Neural progenitor cell (in vitro differentiated cells): ENCODE measurements at regions not wholly inside any gene's neighbourhood (a gene's known extent, or its start where the extent isn't known, plus 50 kb on each side); places are given as distances from the start of the nearest gene placed in this dataset.

Experiments
- DNase-seq: peaks from one replicate; pipeline ENCODE4 v3.0.0-alpha.2; 2016; ENCODE audit warnings: low spot score
- H2AFZ ChIP-seq: fragments of 200-600 bp; sonication (generic); replicated peaks from 2 replicates; pipeline ENCODE4 v1.6.1; 2016; ENCODE audit warnings: antibody characterized with exemption
- H3F3A ChIP-seq: fragments of 200-600 bp; sonication (generic); 2 replicates; pipeline ENCODE4 v1.6.1; 2016; ENCODE audit warnings: antibody characterized with exemption, low read depth
- H3K27ac ChIP-seq: fragments of 200-600 bp; sonication (generic); 2 replicates; pipeline ENCODE4 v1.5.1; 2016; ENCODE audit warnings: mild to moderate bottlenecking
- H3K27me3 ChIP-seq: fragments of 200-600 bp; sonication (generic); 2 replicates; pipeline ENCODE4 v1.6.1; 2016; ENCODE audit warnings: mild to moderate bottlenecking, moderate library complexity
- H3K36me3 ChIP-seq: fragments of 200-600 bp; sonication (generic); 2 replicates; pipeline ENCODE4 v1.5.1; 2016
- H3K4me1 ChIP-seq: fragments of 200-600 bp; sonication (generic); 2 replicates; pipeline ENCODE4 v1.6.1; 2016; ENCODE audit warnings: mixed run types
- H3K4me2 ChIP-seq: fragments of 200-600 bp; sonication (generic); 2 replicates; pipeline ENCODE4 v1.6.1; 2016
- H3K4me3 ChIP-seq: fragments of 200-600 bp; sonication (generic); 2 replicates; pipeline ENCODE4 v1.5.1; 2016
- H3K79me2 ChIP-seq: fragments of 200-600 bp; sonication (generic); 2 replicates; pipeline ENCODE4 v1.6.1; 2016; ENCODE audit warnings: low read depth
- H3K9ac ChIP-seq: fragments of 200-600 bp; sonication (generic); 2 replicates; pipeline ENCODE4 v1.6.1; 2016
- H3K9me3 ChIP-seq: fragments of 200-600 bp; sonication (generic); 2 replicates; pipeline ENCODE4 v1.5.1; 2016; ENCODE audit warnings: low read depth
- H4K20me1 ChIP-seq: fragments of 200-600 bp; sonication (generic); 2 replicates; pipeline ENCODE4 v1.6.1; 2016; ENCODE audit warnings: low read depth
- H3K27ac Mint-ChIP-seq: 3 replicates; pipeline ENCODE4 v1.8.0; 2021; ENCODE audit warnings: mixed read lengths
- H3K27me3 Mint-ChIP-seq: 2 replicates; pipeline ENCODE4 v1.8.0; 2022; ENCODE audit warnings: low read depth, mild to moderate bottlenecking, inconsistent platforms, moderate library complexity, mixed read lengths; ENCODE audit not compliant: insufficient read depth
- H3K36me3 Mint-ChIP-seq: 3 replicates; pipeline ENCODE4 v1.8.0; 2021; ENCODE audit warnings: mixed read lengths
- H3K4me1 Mint-ChIP-seq: 3 replicates; pipeline ENCODE4 v1.8.0; 2021; ENCODE audit warnings: mixed read lengths
- H3K4me3 Mint-ChIP-seq: 3 replicates; pipeline ENCODE4 v1.8.0; 2021; ENCODE audit warnings: mild to moderate bottlenecking, moderate library complexity, mixed read lengths
- H3K9me3 Mint-ChIP-seq: 3 replicates; pipeline ENCODE4 v1.8.0; 2020; ENCODE audit warnings: mixed read lengths
- EZH2 ChIP-seq: fragments of 200-600 bp; sonication (generic); IDR thresholded peaks from 2 replicates; pipeline ENCODE4 v1.6.1; 2017; ENCODE audit warnings: antibody characterized with exemption, mild to moderate bottlenecking, moderate library complexity
- EZH2phosphoT487 ChIP-seq: fragments of 200-600 bp; sonication (generic); IDR thresholded peaks from 2 replicates; pipeline ENCODE4 v1.6.1; 2017; ENCODE audit warnings: antibody characterized with exemption
- TF ChIP-seq, protein P1 (sequence below): fragments of 200-600 bp; sonication (generic); IDR thresholded peaks from 2 replicates; pipeline ENCODE4 v1.5.1; 2017; ENCODE audit warnings: antibody characterized with exemption, mild to moderate bottlenecking

DNA sequence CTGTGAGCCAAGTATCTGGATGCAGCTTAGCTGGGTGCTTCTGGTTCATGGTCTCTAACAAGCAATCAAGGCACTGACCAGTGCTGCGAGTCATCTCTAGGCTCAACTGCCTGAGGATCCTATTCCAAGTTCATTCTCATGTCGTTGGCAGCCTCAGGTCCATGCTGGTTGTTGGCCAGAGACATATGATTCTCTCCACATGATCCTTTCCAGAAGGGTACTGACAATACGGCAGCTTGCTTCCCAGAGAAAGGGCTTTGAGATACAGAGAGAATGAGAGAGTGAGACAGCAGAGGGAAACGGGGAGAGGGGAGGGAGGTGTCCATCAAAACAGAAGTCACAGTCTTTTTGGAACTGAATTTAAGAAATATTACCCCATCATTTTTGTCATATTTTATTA is 405.6 kb downstream of the XPNPEP1 start:
- Histone ChIP-seq H3K4me2 (no peak overlapping the region), H3K9me3 (no peaks in the 10 kb centered on the region), H4K20me1 (no peaks in the 10 kb centered on the region), H3K4me1 (no peaks in the 10 kb centered on the region), H2AFZ (no peak overlapping the region), H3K9ac (no peak overlapping the region), H3K4me3 (no peak overlapping the region), H3K27ac (no peak overlapping the region), H3F3A (no peaks in the 10 kb centered on the region), H3K36me3 (no peaks in the 10 kb centered on the region), H3K79me2 (no peaks in the 10 kb centered on the region), H3K27me3 (no peaks in the 10 kb centered on the region)
- TF ChIP-seq, protein P1, sequence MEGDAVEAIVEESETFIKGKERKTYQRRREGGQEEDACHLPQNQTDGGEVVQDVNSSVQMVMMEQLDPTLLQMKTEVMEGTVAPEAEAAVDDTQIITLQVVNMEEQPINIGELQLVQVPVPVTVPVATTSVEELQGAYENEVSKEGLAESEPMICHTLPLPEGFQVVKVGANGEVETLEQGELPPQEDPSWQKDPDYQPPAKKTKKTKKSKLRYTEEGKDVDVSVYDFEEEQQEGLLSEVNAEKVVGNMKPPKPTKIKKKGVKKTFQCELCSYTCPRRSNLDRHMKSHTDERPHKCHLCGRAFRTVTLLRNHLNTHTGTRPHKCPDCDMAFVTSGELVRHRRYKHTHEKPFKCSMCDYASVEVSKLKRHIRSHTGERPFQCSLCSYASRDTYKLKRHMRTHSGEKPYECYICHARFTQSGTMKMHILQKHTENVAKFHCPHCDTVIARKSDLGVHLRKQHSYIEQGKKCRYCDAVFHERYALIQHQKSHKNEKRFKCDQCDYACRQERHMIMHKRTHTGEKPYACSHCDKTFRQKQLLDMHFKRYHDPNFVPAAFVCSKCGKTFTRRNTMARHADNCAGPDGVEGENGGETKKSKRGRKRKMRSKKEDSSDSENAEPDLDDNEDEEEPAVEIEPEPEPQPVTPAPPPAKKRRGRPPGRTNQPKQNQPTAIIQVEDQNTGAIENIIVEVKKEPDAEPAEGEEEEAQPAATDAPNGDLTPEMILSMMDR = no peak
- TF ChIP-seq EZH2 = no peak
- TF ChIP-seq EZH2phosphoT487 = no peak
- no peak overlapping the region for H3K27ac Mint-ChIP-seq
- H3K4me1 Mint-ChIP-seq = no peaks in the 10 kb centered on the region
- H3K36me3 Mint-ChIP-seq = no peaks in the 10 kb centered on the region
- no peaks in the 10 kb centered on the region for H3K27me3 Mint-ChIP-seq
- H3K9me3 Mint-ChIP-seq = peaks cover 14% of the 10 kb centered on the region
- no peak for DNase-seq
- no peak overlapping the region for H3K4me3 Mint-ChIP-seq

DNA sequence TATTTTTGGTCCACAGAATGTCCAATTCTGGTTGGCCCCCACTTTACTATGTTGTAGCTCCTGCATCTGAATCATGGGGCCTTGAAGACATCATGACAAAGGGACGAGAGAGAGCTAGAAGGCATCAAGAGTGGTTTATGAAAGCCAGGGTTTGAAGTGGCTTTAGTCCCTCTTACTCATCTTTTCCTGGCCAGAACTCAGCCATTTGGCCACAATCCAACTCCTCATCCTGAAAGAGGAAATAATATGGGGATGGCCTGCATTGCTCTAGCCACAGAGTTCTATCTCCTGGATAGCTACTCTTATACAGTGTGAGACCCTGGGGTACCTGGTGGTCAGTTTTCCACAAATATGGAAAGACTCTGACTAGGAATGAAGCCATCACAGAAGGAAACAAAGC is 418.9 kb downstream of the XPNPEP1 start:
- Mint-ChIP-seq H3K9me3 (peaks cover 2% of the 10 kb centered on the region), H3K27me3 (peaks cover 2% of the 10 kb centered on the region), H3K4me3 (no peak overlapping the region), H3K36me3 (no peaks in the 10 kb centered on the region), H3K27ac (no peak overlapping the region), H3K4me1 (no peaks in the 10 kb centered on the region)
- no peak overlapping the region for H3K27ac ChIP-seq
- H3K36me3 ChIP-seq = no peaks in the 10 kb centered on the region
- H3K9me3 ChIP-seq = no peaks in the 10 kb centered on the region
- H3K27me3 ChIP-seq = no peaks in the 10 kb centered on the region
- no peaks in the 10 kb centered on the region for H3K4me1 ChIP-seq
- no peaks in the 10 kb centered on the region for H4K20me1 ChIP-seq
- no peak overlapping the region for H2AFZ ChIP-seq
- no peak overlapping the region for H3K4me3 ChIP-seq
- H3K79me2 ChIP-seq = no peaks in the 10 kb centered on the region
- no peak overlapping the region for H3K4me2 ChIP-seq
- H3F3A ChIP-seq = no peaks in the 10 kb centered on the region
- H3K9ac ChIP-seq = no peak overlapping the region
- TF ChIP-seq, protein P1 = no peak
- no peak for DNase-seq

DNA sequence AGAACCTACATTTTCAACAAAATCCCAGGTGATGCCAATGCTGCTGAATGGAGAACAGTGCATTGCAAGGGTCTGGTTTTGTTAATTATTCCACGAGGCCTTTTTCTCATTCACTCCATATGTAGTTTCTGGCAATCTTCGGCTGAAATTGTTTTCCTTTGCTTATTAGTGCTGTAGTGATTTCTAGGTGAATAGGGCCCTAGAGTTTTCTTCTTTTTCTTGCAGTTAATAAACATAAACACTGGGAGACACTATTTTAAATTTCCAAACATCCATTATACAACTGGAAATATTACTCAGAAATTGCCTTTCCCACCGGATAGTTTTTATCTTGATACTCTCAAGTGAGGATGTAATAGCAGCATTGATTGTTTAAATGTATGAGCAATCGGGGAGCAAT is 435.6 kb downstream of the XPNPEP1 start:
- TF ChIP-seq EZH2 (no peak), EZH2phosphoT487 (no peak)
- TF ChIP-seq, protein P1 = no peak
- H3K4me2 ChIP-seq = no peak overlapping the region
- no peak for DNase-seq
- H3K4me3 ChIP-seq = no peak overlapping the region
- Mint-ChIP-seq H3K4me1 (no peaks in the 10 kb centered on the region), H3K4me3 (no peak overlapping the region), H3K9me3 (peaks cover 2% of the 10 kb centered on the region), H3K36me3 (no peaks in the 10 kb centered on the region), H3K27ac (no peak overlapping the region), H3K27me3 (peaks cover 2% of the 10 kb centered on the region)
- H3K9ac ChIP-seq = no peak overlapping the region
- H3K36me3 ChIP-seq = no peaks in the 10 kb centered on the region
- no peak overlapping the region for H2AFZ ChIP-seq
- H3K9me3 ChIP-seq = no peaks in the 10 kb centered on the region
- H3K27me3 ChIP-seq = no peaks in the 10 kb centered on the region
- peaks cover 8% of the 10 kb centered on the region for H3K4me1 ChIP-seq
- no peaks in the 10 kb centered on the region for H3K79me2 ChIP-seq
- H3F3A ChIP-seq = no peaks in the 10 kb centered on the region
- H4K20me1 ChIP-seq = no peaks in the 10 kb centered on the region
- no peak overlapping the region for H3K27ac ChIP-seq

DNA sequence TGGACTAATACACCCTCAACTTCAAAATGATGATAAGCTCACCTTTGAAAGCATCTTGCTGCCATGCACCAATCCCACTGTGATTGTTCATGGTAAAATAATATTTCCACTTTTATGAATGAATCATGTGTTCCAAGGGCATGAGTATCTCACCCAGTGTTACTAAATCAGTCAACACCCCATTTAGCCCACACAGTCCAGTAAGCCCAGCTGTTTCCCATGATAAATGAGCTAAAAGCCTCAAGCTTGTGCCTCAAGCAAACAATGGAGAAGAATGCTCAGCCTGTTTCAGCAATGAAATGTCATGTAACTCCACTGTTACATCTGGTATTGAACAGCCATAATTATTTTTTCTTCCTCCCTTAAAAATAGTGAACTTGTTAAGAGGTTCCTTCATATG is 442.5 kb downstream of the XPNPEP1 start:
- no peak overlapping the region for H3K27ac ChIP-seq
- H4K20me1 ChIP-seq = no peaks in the 10 kb centered on the region
- H3K36me3 Mint-ChIP-seq = no peaks in the 10 kb centered on the region
- H3K9ac ChIP-seq = no peak overlapping the region
- no peak overlapping the region for H3K4me2 ChIP-seq
- H3K27me3 ChIP-seq = no peaks in the 10 kb centered on the region
- H3K4me3 ChIP-seq = no peak overlapping the region
- H3F3A ChIP-seq = peaks cover 3% of the 10 kb centered on the region
- peaks cover 29% of the 10 kb centered on the region for H3K4me1 Mint-ChIP-seq
- TF ChIP-seq EZH2phosphoT487 = no peak
- TF ChIP-seq, protein P1 = no peak
- no peak for TF ChIP-seq EZH2
- no peak for DNase-seq
- no peaks in the 10 kb centered on the region for H3K9me3 ChIP-seq
- no peaks in the 10 kb centered on the region for H3K9me3 Mint-ChIP-seq
- no peak overlapping the region for H3K27ac Mint-ChIP-seq
- peaks cover 36% of the 10 kb centered on the region for H3K4me1 ChIP-seq
- no peaks in the 10 kb centered on the region for H3K36me3 ChIP-seq
- H3K4me3 Mint-ChIP-seq = no peak overlapping the region
- no peak overlapping the region for H2AFZ ChIP-seq
- H3K79me2 ChIP-seq = no peaks in the 10 kb centered on the region
- H3K27me3 Mint-ChIP-seq = peaks cover 2% of the 10 kb centered on the region
